A172 (cell line): ENCODE measurements at regions not wholly inside any gene's neighbourhood (a gene's known extent, or its start where the extent isn't known, plus 50 kb on each side); places are given as distances from the start of the nearest gene placed in this dataset.
"Not testable (repeated sequence)": the region's sequence is repeated elsewhere in the genome, so short reads cannot be mapped to it uniquely, and the experiment has no call there.

ENCODE experiments used
- DNase-seq: peaks from one replicate; pipeline ENCODE4 v3.0.0-alpha.2; 2015; ENCODE audit warnings: low spot score

DNA sequence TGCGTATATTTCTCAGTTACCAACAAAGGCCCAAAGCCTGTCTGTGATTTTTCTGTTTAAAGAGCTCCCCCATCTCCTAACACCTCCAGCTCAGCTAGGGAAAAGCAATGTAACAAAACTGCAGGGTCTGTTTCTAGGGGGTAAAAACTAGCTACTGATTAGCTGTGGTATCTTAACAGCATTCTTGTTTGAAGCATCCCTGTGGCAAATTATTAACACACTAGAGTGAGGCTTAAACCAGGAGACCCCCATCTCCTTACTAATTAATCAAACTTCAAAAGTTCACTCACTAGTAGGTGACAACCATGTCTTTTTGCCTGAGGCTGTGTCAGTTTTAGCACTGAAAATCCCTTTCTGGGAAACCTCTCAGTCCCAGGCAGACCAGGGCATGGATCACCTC, 186.2 kb upstream of the PARD3B start:
- DNase-seq: no peak

DNA sequence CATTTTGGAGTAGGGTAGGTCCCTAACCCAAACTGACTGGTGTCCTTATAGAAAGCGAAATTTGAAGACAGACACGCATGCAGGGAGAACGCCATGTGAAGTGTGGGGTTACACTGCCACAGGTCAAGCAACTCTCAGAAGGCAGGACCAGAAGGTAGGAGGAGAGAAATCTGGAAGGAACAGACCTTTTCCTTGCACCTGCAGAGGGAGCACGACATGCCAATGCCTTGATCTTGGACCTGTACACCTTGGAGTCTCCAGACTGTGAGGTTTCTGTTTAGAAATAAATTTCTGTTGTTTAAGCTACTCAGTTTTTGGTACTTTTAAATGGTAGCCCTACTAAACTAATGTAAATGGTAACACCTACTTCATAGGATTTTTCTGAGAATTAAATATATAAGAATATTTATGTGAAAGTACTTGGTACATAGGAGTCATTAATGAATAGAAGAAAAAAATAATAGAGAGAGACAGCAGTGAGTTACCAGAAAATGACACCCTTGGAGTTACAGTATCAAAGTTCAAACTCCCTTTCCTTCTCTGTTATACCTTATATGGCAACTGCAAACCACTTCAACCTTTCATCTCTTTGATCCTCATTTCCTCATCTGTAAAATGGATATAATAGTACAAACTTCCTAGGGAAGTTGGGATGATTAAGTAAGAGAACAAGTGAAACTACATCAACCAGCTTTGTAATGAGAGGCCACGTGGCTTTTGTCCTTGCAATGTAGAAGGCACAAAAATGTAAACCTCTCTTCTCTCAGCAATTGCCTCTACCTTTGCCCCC, 184.9 kb upstream of the PARD3B start:
- DNase-seq: no peak

DNA sequence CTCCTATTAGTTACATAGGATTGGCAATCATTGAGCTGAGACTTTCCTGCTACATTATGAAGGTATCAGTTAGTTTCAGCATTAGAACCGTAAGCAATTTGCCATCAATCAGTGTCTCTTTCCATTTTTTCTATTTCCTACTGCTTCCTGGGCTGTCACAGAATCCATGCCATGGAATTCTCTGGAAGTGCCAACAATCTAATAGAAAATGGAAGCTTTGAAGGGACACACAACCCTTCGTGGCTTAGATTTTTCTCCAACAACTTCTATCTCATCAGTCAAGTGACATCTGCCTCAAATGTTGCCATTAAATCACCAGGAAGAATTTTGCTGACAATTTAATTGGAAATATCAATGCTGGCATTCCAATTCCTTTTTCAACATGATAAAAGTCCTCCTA, 183.5 kb upstream of the PARD3B start:
- no peak for DNase-seq

DNA sequence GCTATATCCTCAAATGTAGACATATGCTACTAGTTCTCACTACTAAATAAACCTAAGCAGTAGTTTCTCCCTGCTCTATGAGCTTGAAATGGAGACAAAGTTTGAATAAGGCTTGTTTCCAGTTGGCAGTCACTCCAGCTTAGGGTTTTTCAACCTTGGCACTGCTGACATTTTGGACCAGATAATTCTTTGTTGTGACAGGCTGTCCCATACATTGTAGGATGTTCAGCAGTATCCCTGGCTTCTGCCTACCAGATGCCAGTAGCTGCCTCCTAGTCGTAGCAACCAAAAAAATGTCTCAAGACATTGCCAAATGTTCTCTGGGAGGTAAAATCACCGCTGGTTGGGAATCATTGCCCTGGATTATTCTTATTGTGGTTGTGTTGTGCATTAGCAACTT, 182.7 kb upstream of the PARD3B start:
- DNase-seq: no peak

DNA sequence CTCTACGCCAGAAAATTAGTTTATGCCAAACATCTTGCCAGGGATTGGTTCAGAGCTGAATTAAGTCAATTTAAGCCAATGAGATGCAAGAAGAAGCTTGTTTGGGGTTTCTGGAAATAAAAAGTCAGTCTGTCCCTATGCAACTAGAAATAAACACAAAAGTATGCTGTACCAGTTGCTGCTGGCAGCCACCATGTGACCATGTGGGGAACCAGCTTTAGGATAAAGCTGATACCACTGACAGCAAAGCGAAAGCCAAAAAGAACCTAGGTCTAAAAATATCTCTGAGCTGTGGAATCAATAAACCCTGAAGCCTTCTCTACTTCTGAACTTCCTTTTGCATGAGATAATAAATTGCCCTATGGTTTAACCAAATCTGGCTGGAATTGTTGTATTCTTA, 181.8 kb upstream of the PARD3B start:
- no peak for DNase-seq

DNA sequence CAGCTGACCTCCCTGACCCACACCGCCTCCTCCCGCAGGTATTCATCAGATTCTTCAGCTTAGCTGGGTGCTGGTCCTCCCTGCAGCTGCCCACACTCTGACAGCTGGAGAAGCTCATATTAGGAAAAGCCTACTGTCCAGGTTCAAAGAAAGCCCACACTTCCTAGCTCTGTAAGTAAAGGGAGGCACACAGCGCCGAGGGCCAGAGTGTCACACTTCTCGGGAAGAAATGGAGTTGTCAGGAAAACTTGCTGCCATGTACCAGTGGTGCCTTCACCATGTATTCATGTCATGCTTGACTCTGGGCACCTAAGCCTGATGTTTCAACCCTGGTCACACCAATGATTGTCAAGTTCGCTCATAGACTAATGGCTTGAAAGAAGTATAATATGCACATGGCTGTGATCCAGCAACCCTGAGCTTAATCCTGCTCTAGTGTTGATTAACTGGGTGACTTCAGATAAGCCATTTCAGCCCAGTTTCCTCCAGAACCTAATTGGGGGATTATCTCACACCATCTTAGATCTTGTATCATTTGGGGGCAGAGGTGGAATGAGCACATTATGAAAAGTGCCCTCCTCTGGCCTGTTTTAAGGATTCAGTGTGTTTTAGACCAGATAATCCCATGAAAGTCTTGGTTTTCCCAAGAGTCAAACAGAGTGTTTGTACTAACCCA, 180.3 kb upstream of the PARD3B start:
- DNase-seq: no peak

DNA sequence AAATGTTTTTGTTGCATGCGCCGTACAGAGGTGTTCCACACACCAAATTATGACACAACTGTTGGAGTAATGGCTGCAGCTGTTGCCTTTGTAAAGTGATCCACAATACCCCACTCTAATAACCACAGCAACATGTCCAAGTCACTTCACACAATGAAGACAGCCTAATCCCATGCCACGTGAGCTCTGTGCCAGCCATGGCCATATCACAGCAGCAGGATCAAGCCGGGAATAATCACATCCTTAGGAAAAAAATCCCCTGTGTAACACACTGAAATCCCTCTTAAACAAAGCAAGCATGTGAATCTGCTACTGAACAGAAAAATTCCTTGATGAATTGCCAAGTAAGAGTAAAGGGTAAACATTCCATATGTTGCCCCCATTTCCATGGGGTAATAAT, 179.5 kb upstream of the PARD3B start:
- DNase-seq: no peak

DNA sequence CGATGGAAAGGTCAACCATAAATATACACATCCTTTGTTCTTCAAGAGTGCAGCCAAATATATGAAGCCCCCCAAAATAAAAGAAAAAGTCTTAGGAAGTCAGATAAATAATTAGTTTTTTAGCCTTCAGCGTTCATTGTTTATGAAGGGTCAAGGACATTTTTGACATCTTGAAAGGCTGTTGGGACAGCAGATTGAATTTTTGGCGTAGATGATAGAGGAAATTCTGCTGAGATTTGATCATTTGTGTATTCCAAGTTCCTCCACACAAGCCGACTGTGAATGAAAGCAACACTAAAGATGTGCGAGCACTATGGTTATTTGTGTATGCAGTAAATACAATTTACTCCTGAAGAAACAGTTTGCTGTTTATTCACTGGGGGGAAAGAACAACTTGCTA, 177.8 kb upstream of the PARD3B start:
- DNase-seq: no peak

DNA sequence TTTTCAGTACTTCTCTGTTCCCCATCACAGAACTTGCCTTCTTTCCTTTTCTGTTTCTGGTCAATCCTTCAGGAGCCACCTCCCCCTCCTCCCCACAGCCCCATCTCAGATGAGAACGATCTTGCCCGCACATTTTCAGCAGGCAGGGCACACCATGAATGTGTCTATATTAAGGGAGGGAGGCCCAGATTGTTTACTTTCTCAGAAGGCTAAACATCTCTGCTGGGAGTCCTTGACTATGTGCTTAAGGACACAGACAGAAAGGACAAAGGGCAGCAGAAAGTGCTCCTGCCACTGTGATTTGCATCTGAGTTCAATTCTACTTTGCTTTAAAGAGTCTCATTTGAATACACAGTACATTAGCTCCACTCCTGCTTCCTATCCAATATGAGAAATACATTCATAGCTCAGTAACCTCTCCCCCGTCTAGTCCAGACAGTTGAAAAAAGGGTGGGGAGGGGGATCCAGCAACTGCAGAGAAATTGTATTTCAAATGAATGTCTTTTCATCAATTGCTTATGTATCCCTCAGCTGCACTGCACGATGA, 175.0 kb upstream of the PARD3B start:
- DNase-seq: no peak

DNA sequence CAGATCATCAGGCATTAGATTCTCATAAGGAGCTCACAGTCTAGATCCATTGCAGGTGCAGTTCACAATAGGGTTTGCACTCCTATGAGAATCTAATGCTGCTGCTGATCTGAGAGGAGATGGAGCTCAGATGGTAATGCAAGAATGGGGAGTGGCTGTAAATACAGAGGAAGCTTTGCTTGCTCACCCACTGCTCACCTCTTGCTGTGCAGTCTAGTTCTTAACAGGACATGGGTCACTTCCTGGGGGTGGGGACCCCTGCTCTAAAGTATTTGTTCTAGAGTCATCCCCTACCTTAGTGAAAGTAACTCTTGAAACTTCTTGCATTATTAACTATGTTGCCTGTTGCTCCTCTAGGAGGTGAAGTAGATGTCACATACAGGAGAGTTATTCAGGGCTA, 171.3 kb upstream of the PARD3B start:
- DNase-seq: no peak

DNA sequence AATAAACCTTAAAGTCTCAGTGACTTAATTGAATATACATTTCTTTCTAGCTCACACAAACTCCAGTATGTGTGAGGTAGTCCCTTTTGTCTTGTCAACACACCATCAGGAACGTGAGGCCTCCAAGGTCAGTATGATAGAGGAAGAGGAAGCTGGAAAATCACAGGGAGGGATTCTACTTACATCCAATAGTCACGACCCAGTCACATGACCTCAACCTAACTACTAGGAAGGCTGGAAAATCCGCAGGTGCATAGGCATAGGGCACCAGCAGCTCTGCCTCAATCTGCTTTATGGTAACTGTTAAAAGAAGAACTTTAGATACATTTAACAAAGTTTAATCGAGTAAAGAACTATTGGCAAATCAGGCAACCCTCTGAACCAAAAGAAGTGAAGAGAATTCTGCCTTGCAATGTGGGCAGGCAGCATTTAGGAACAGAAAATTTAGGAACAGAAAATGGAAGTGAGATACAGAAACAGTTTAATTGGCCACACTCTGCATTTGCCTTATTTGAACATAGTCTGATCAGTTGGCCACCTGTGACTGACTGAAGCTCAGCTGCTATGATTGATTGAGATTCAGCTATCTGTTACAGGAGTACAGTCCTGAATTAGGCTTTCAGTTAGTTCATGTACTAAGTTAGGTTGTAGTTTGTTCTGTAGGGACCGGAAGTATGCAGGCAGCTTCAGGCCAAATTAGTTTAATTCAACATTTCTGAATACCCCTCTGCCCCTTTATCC, 165.0 kb upstream of the PARD3B start:
- DNase-seq: no peak

DNA sequence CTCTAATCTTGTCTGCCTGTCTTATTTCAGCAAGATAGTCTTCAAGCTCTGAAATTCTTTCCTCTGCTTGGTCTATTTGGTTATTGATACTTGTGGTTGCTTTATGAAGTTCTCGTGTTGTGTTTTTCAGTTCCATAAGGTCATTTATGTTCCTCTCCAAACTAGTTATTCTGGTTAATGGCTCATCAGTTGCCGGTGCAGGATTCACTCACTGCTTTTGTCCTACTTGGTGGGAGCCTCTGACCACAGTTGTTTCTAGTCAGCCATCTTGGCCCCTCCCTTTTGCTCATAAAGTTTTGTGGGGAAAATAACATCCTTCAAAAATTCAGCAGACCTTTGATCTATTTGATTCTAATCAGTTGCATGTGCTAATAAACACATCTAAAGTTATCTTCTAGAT, 158.6 kb upstream of the PARD3B start:
- no peak for DNase-seq

DNA sequence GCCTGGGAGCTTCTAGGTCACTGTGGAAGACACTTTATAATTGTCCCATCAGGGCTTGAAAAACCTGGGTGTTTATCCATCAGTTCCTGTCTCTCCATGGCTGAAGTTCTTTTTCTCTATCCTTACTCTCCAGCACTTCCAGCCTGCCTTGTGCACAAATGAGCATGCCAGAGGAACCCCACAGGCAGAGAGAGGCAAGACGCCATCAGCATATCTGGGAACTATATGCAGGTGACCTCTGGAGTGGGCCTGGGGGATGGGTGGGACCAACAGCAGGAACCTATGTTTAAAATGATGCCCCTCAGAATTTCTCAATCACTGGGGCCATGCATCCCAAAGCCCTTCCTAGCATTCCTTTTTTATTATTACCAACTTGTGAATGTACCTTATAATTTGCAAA, 156.2 kb upstream of the PARD3B start:
- no peak for DNase-seq

DNA sequence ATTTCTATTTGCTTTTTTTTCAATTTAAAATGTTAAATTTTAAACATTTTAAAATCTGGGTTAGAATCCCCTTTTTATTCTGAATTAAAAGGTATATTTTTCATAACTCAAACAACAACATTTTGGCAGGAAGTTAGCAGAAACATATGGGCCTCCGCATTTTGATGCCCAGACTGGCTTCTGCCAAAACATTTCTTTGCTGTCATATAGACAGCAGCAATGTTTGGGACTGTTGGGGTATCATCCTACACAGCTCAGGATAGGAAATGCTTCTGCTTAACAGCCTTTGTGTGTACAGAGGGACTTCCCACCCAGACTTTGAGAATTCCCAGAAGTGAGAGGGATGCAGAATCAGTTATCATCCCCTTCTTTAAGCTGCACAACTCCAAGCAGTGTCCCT, 155.4 kb upstream of the PARD3B start:
- no peak for DNase-seq

DNA sequence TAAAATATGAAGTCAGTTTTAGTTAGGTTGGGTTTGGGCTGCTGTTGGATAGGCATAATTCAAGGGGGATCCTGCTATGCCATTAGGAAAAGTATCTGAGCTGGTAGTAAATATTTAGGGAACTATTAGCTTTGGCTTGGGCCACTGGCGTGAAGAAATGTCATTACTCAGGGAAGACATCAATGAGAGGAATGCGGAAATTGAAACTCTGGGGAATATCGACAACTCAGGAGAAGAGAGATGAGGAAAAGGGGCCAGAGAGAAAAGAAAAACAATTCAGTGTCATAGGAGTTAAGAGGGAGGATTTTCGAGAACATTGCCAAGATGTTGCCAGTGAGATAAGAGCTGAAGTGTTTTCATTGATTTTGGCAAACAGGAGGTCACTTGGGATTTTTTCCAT, 149.7 kb upstream of the PARD3B start:
- no peak for DNase-seq

DNA sequence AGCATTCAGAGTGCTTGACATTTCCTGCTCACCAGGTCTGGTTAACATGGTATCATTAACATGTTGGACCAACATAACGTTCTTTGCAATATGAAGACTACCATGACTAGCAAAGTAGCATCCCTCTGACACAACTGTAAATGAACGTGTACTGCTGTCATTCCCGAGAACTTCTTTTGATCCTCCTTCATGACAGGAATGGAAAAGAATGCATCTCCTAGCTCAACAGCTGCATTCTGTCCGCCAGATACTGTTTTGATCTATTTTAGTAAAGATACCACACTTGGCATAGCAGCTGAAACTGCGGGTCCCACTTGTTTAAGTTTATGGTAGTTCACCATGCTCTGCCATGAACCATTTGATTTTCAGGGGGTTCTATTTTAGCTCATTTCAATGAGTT, 144.2 kb upstream of the PARD3B start:
- DNase-seq: no peak

DNA sequence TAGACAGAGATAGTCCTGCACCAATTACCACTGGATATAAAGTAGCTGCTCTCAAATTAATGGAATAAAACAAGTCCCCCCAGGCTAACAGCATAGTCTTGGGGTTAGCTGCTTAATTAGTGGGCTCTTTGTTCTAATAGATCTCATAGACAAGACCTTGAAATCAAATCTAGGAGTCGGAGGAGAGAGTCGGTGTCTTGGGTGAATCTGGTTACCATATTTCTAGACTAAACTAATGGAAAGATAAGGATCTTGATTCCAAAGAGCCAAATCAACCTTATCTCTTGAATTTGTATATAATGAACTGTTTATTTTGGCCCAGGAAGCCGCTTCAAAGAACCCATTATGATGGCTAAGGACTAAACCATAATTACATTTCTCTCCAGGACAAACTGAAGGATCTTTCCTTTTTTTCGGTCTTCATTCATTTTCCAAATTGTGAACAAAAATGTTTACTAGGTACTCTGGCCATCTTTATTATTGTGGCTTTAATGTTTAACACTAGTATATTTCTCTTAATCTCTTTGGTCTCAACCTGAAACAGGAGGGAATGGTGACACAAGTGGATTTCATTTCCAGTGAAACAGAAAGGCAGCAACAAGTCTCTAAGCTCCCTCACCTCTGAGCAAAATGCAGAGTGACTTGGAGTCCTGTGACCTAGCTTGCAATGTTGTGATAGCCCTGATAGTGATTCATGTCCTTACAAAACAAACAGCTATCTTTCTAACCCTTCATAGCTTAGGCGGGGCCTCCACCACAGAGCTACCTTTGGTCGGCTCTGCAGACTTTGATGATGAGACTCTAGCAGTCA, 137.9 kb upstream of the PARD3B start:
- DNase-seq: peak; percentile 52

DNA sequence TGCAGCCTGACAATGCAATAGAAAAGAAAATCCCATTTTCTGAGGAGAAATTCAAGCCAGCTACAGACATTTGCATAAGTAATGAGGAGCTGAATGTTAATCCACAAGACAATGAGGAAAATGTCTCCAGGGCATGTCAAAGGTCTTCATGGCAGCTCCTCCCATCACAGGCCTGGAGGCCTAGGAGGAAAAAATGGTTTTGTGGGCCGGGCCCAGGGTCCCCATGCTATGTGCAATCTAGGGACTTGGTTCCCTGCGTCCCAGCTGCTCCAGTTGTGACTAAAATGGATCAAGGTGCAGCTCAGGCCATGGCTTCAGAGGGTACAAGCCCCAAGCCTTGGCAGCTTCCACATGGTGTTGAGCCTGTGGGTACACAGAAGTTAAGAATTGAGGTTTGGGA, 132.5 kb upstream of the PARD3B start:
- not testable (repeated sequence) for DNase-seq

DNA sequence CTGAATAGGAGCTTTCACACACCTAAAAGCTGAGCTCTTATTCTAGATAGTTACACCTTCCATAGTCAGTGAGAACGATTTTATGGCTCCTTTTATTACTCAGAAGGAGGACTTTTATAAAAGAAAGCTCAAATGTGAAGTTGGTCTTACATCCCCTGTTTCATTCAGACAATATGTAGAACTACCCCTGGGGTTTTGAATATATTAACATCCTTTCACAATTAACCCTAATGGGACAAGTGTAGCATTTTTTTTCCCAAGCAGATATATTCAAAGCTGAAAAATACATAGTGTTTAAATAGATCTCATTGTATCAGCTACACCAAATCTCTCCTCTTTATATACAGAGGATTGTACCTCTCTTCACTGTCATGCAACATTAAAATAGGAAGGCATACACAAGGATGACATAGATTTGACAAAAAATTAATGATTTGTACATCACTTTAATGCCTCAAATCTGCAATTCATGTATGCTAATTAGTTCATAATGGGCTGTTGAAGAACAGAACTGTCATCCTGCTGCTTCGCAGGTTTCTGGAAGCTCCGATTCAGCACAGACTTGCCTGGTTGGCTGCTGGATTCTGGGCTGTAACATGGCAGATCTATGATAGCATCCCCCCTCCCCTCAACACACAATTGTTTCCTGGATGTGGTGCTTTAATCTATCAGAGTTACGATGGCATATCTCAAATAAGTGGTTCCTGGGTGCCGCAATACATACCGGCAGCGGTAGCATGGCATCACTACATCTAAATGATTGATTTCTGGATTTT, 129.7 kb upstream of the PARD3B start:
- DNase-seq: no peak

DNA sequence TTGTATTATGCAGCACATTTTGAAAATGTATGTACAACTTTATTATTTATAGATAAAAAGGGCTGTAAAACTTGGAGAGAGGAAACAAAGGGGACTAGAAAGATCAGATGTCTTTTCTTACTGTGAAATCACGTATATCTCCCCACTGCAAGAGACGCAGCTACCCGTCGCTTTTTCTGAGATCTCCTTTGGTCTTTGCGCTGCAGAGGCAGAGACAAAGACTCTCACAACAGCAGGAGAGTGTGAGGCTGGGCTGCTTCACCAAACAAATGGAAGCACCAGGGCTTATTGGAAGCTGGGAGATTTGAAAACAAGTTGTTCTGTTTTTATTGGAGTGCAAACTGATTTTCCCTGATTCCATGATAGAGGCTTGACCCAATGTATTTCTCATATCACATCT, 129.0 kb upstream of the PARD3B start:
- DNase-seq: no peak

DNA sequence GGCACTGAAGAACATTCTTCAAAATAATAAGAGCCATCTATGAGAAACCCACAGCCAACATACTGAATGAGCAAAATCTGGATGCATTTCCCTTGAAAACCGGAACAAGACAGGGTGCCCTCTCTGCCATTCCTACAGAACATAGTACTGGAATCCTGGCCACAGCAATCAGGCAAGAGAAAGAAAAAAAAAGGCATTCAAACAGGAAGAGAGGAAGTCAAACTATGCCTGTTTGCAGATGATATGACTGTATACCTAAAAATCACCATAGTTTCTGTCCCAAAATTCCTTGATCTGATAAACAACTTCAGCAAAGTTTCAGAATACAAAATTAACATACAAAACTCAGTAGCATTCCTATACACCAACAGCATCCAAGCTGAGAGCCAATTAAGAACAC, 119.5 kb upstream of the PARD3B start:
- DNase-seq: no peak
